ENCODE measurements at regions not wholly inside any gene's neighbourhood (a gene's known extent, or its start where the extent isn't known, plus 50 kb on each side); places are given as distances from the start of the nearest gene placed in this dataset.

DNA sequence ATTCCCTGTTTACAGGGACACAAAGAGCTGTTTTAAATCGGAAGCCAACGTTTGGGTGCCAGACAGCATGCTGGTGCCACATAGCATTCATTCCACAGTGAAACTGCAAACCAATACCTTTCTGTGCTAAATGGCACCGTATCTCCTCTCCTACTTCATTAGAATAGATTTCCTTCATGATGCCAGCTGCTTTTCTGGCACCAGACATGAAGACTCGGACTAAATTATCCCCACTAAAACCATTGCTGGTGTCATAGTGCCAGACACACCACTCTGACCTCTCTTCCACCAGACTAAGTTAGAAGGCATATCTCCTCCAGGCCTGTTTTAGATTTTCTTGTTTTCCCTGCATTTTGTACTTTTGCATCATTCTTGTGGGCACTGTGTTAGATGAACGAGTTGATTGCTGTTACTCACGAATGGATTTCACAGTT, 155.1 kb downstream of the ETV1 start:
- WGBS (ENCODE audit: insufficient coverage): 38% methylated on average over 4 of the region's 6 CpGs
- Histone ChIP-seq H3K4me1 (ENCODE audit: control insufficient read depth, insufficient read depth, low read length) (peaks cover 12% of the 10 kb centered on the region), H3K4me3 (ENCODE audit: low read length) (no peak overlapping the region), H3K9me3 (replicated peaks; ENCODE audit: control insufficient read depth, low read depth, low read length) (no peaks in the 10 kb centered on the region), H3K36me3 (ENCODE audit: control insufficient read depth, insufficient read depth, low read length) (no peaks in the 10 kb centered on the region), H3K27me3 (ENCODE audit: control insufficient read depth, insufficient read depth, low read length) (no peaks in the 10 kb centered on the region), H3K27ac (ENCODE audit: low read length) (no peak overlapping the region)
- peak; percentile 38 for DNase-seq

DNA sequence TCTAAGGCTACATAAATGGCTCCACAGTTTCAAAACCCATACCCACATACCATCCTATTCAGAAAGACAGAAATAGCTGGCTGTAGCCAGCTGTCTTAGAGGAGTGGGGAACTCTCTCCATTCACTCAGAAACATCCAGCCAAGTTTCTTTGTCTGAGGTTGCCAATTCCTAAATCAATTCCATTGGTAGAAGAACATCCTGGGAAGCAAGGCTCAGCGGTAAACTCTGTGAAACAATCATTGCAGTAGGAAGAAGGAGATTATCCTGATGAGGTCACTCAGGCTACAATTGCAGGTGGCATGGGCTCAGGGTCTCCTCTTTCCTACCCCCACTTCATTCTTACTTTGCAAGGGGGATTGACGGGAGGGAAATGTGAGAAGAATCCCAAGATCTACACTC, 154.0 kb downstream of the ETV1 start:
- Histone ChIP-seq H3K4me3 (ENCODE audit: low read length) (no peak overlapping the region), H3K27me3 (ENCODE audit: control insufficient read depth, insufficient read depth, low read length) (no peaks in the 10 kb centered on the region), H3K9me3 (replicated peaks; ENCODE audit: control insufficient read depth, low read depth, low read length) (no peaks in the 10 kb centered on the region), H3K4me1 (ENCODE audit: control insufficient read depth, insufficient read depth, low read length) (peaks cover 9% of the 10 kb centered on the region), H3K27ac (ENCODE audit: low read length) (no peak overlapping the region), H3K36me3 (ENCODE audit: control insufficient read depth, insufficient read depth, low read length) (no peaks in the 10 kb centered on the region)
- no peak for DNase-seq
- no CpG with 5 or more reads among the region's 2 CpGs for WGBS (ENCODE audit: insufficient coverage)

DNA sequence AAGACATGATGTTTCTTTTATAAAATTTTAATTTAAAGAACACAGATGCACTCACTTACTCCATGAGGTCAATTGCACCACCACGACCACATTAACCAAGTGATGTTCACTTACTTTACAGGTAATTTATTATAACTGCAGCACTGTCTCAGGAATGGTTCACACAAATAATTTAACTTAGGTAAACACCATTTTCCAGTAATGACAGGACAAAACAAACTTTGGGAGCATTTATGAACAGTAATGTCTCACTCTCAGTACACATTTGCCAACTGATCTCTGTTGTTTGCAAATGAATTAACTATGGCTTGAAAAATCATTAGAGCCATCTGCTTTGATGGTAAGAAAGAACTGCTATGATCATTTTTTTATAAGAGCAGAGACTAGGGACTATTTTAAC, 150.4 kb downstream of the ETV1 start:
- no peaks in the 10 kb centered on the region for H3K9me3 ChIP-seq (replicated peaks; ENCODE audit: control insufficient read depth, low read depth, low read length)
- no CpG with 5 or more reads among the region's 1 CpG for WGBS (ENCODE audit: insufficient coverage)
- DNase-seq: no peak
- H3K27me3 ChIP-seq (ENCODE audit: control insufficient read depth, insufficient read depth, low read length): no peaks in the 10 kb centered on the region
- no peak overlapping the region for H3K4me3 ChIP-seq (ENCODE audit: low read length)
- H3K4me1 ChIP-seq (ENCODE audit: control insufficient read depth, insufficient read depth, low read length): peaks cover 7% of the 10 kb centered on the region
- no peaks in the 10 kb centered on the region for H3K36me3 ChIP-seq (ENCODE audit: control insufficient read depth, insufficient read depth, low read length)
- H3K27ac ChIP-seq (ENCODE audit: low read length): no peak overlapping the region
